ENCODE measurements at regions not wholly inside any gene's neighbourhood (a gene's known extent, or its start where the extent isn't known, plus 50 kb on each side); places are given as distances from the start of the nearest gene placed in this dataset.

DNA sequence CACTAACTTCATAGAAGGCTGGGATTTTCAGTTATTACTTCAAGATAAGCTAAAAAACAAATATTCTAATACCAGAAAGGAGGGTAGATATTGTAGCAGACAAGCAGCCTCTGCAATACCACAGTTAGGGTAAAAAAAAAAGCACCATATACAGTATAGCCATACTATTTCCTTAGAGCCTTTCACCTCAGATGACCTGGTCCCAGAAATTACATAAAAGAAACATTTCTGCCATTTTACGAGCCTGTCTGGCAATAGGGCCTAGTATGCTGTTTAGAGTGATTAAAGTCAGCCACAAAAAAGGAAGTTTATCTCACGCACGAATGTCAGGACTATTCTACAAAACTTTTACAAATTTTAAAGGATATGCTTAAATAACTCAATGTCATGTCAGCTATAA is 1016.6 kb downstream of the PLOD2 start:
- TF ChIP-seq EZH2 (IDR thresholded peaks at IDR 0.05; ENCODE audit: insufficient read depth, low read length), result no peak
- TF ChIP-seq, protein P1, sequence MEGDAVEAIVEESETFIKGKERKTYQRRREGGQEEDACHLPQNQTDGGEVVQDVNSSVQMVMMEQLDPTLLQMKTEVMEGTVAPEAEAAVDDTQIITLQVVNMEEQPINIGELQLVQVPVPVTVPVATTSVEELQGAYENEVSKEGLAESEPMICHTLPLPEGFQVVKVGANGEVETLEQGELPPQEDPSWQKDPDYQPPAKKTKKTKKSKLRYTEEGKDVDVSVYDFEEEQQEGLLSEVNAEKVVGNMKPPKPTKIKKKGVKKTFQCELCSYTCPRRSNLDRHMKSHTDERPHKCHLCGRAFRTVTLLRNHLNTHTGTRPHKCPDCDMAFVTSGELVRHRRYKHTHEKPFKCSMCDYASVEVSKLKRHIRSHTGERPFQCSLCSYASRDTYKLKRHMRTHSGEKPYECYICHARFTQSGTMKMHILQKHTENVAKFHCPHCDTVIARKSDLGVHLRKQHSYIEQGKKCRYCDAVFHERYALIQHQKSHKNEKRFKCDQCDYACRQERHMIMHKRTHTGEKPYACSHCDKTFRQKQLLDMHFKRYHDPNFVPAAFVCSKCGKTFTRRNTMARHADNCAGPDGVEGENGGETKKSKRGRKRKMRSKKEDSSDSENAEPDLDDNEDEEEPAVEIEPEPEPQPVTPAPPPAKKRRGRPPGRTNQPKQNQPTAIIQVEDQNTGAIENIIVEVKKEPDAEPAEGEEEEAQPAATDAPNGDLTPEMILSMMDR (IDR thresholded peaks at IDR 0.05; ENCODE audit: insufficient read depth, low read depth, low read length), result no peak

All from astrocyte (in vitro differentiated cells and primary cell).